Gastroesophageal sphincter (tissue), 4 donors: ENCODE measurements at regions not wholly inside any gene's neighbourhood (a gene's known extent, or its start where the extent isn't known, plus 50 kb on each side); places are given as distances from the start of the nearest gene placed in this dataset.

Experiments
- ATAC-seq: fragments of 150-250 bp; one replicate; pipeline ENCODE4 v1.9.1; 2016; ENCODE audit warnings: mild to moderate bottlenecking, moderate library complexity
- H3K27ac ChIP-seq, 4 donors: fragments of 200-600 bp; sonication (generic) in 3 of 4; 1 replicate in 3 of 4; 2 replicates in 1 of 4; pipeline ENCODE4 v1.5.1; 2016 to 2019
- H3K27me3 ChIP-seq: fragments of 200-600 bp; sonication (generic); one replicate; pipeline ENCODE4 v1.5.1; 2019
- H3K36me3 ChIP-seq, 2 donors: fragments of 200-600 bp; sonication (generic); one replicate each; pipeline ENCODE4 v1.5.1; 2019; ENCODE audit warnings: control low read depth in 1 of 2
- H3K4me1 ChIP-seq, 3 donors: fragments of 200-600 bp; sonication (generic); 1 replicate in 2 of 3; 2 replicates in 1 of 3; pipeline ENCODE4 v1.5.1; 2016 to 2019; ENCODE audit warnings: control low read depth in 2 of 3
- H3K4me3 ChIP-seq, 2 donors: fragments of 200-600 bp; sonication (generic); one replicate each; pipeline ENCODE4 v1.5.1; 2019; ENCODE audit warnings: mild to moderate bottlenecking in 1 of 2, moderate library complexity in 1 of 2
- H3K9me3 ChIP-seq, 3 donors: fragments of 200-600 bp; sonication (generic); one replicate each; pipeline ENCODE4 v1.5.1; 2017 to 2019; ENCODE audit warnings: control low read depth in 2 of 3
- EP300 ChIP-seq: sonication (generic); formaldehyde crosslinking; IDR thresholded peaks from one replicate; pipeline ENCODE4 v1.6.1; 2017; ENCODE audit warnings: antibody characterized with exemption, mild to moderate bottlenecking
- POLR2A ChIP-seq, 2 donors: fragments of 450-650 bp; IDR thresholded peaks; one replicate each; pipeline ENCODE4 v1.6.1; 2017; ENCODE audit warnings: antibody characterized with exemption in 2 of 2, mild to moderate bottlenecking in 2 of 2, moderate library complexity in 1 of 2
- POLR2AphosphoS5 ChIP-seq: sonication (generic); formaldehyde crosslinking; IDR thresholded peaks from one replicate; pipeline ENCODE4 v1.6.1; 2017; ENCODE audit warnings: antibody characterized with exemption
- WGBS, 2 donors: methylation state at CpG; one replicate each; pipeline ENCODE4 v1.1.5; 2018; ENCODE audit warnings: low coverage in 1 of 2; 5-methylcytosine and 5-hydroxymethylcytosine counted together
- TF ChIP-seq, protein P1 (sequence below), 4 experiments: fragments of 200-600 bp in 2 of 4; fragments of 450-650 bp in 2 of 4; sonication (generic) in 1 of 4; IDR thresholded peaks; one replicate each; pipeline ENCODE4 v1.5.1; 2017 to 2019; ENCODE audit warnings: antibody characterized with exemption in 4 of 4, mild to moderate bottlenecking in 2 of 4, moderate library complexity in 2 of 4

DNA sequence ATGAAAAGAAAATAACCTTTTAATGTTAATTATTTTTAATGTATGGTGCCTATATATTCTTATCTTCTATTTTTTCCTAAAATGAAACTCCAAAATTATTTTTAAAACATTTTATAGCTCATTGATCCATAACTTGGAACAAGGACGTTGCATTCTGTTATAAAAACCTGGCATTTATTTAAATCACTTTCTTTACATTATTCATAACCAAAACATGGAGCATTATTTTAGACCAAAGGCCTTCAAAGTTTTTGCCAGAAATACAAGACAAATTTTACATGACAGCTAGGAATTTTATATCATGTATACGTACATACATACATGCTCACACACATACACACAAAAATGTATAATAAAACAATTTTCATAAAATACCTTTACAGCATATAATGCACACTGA is 259.8 kb downstream of the QDPR start:
- WGBS, 2 donors: 86 to 89% methylated on average over 2 of the region's 2 CpGs
- no peaks in the 10 kb centered on the region for H3K4me1 ChIP-seq
- no peak overlapping the region for H3K4me3 ChIP-seq
- TF ChIP-seq EP300: no peak
- TF ChIP-seq POLR2A (IDR thresholded peaks at IDR 0.05): no peak
- TF ChIP-seq, protein P1, sequence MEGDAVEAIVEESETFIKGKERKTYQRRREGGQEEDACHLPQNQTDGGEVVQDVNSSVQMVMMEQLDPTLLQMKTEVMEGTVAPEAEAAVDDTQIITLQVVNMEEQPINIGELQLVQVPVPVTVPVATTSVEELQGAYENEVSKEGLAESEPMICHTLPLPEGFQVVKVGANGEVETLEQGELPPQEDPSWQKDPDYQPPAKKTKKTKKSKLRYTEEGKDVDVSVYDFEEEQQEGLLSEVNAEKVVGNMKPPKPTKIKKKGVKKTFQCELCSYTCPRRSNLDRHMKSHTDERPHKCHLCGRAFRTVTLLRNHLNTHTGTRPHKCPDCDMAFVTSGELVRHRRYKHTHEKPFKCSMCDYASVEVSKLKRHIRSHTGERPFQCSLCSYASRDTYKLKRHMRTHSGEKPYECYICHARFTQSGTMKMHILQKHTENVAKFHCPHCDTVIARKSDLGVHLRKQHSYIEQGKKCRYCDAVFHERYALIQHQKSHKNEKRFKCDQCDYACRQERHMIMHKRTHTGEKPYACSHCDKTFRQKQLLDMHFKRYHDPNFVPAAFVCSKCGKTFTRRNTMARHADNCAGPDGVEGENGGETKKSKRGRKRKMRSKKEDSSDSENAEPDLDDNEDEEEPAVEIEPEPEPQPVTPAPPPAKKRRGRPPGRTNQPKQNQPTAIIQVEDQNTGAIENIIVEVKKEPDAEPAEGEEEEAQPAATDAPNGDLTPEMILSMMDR (IDR thresholded peaks at IDR 0.05): no peak
- TF ChIP-seq POLR2AphosphoS5: no peak
- no peak for ATAC-seq
- H3K27ac ChIP-seq: no peak overlapping the region
- H3K9me3 ChIP-seq: no peaks in the 10 kb centered on the region
- no peaks in the 10 kb centered on the region for H3K27me3 ChIP-seq
- H3K36me3 ChIP-seq: no peaks in the 10 kb centered on the region

DNA sequence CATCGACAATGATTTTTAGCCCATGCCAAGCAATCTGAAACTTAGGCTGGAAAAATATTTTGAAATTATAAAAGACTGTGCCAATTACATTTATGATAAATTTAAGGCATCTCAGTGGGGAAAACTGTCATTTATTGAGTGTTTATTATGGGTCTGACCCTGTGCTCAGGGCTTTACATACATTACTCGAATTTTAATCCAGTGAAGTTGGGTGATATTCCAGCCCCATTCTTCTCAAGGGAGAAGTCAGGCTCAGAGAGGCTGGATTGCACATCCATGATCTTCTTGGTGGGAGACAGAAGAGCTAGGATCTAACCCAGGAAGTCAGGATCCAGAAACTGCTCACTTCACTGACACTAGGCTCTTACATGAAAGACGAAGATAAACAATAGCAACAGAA is 260.8 kb downstream of the QDPR start:
- H3K4me1 ChIP-seq: no peaks in the 10 kb centered on the region
- no peak for ATAC-seq
- WGBS, 2 donors: 75 to 81% methylated on average over 3 of the region's 3 CpGs

DNA sequence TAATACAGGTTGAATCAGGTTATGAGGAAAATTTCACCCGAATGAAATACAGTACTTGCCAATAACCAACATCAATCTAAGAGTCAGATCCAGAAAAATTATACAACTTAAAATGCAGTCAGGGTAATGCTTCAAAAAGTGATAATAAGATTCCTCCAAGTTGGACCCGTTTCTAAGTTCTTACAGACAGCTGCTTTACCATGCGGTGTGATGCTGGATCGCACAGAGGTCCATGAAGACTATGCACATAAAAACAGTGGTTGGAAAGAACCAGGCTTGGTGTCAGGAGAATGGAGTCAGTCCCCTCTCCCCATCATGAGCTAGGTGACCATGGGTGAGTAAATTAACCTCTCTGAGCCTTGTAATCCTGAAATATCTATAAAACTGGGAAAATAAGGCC is 261.3 kb downstream of the QDPR start:
- Histone ChIP-seq H3K27ac (no peak overlapping the region), H3K4me3 (no peak overlapping the region), H3K9me3 (no peaks in the 10 kb centered on the region), H3K27me3 (no peaks in the 10 kb centered on the region), H3K36me3 (no peaks in the 10 kb centered on the region), H3K4me1 (no peaks in the 10 kb centered on the region)
- TF ChIP-seq, protein P1 (IDR thresholded peaks at IDR 0.05): no peak
- TF ChIP-seq POLR2AphosphoS5 (no peak), POLR2A (IDR thresholded peaks at IDR 0.05) (no peak), EP300 (no peak)
- no peak for ATAC-seq
- WGBS, 2 donors: 72 to 82% methylated on average over 4 of the region's 4 CpGs

More for the DNA sequence above, 260.8 kb downstream of the QDPR start:
- Histone ChIP-seq H3K36me3 (no peaks in the 10 kb centered on the region), H3K9me3 (no peaks in the 10 kb centered on the region), H3K4me3 (no peak overlapping the region), H3K27me3 (no peaks in the 10 kb centered on the region), H3K27ac (no peak overlapping the region)
- TF ChIP-seq POLR2A (IDR thresholded peaks at IDR 0.05) (no peak), POLR2AphosphoS5 (no peak), EP300 (no peak)
- TF ChIP-seq, protein P1 (IDR thresholded peaks at IDR 0.05): no peak

DNA sequence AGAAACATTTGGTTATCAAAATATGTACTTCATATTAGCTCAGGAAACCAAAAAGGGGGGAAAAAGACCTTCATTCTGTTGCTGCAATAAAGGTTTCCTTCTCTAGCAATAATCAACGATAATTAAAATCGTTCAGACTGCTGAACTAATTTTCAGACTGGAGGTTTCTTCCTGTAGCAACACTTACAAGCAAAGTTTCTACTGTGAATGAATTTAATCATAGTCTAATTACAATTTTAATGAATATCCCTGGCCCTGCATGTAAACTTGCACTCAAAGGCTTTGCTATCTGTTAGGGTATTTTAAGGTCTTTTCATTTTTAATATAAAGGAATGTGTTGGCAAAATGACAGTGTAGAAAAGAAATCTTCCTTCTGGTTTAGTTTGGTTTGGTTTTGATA is 265.2 kb downstream of the QDPR start:
- TF ChIP-seq, protein P1 (IDR thresholded peaks at IDR 0.05): no peak
- TF ChIP-seq EP300 (no peak), POLR2AphosphoS5 (no peak), POLR2A (IDR thresholded peaks at IDR 0.05) (no peak)
- Histone ChIP-seq H3K9me3 (no peaks in the 10 kb centered on the region), H3K4me1 (no peaks in the 10 kb centered on the region), H3K36me3 (no peaks in the 10 kb centered on the region), H3K27ac (no peak overlapping the region), H3K4me3 (no peak overlapping the region), H3K27me3 (no peaks in the 10 kb centered on the region)
- WGBS, 2 donors: 53 to 73% methylated on average over 2 of the region's 2 CpGs
- no peak for ATAC-seq

DNA sequence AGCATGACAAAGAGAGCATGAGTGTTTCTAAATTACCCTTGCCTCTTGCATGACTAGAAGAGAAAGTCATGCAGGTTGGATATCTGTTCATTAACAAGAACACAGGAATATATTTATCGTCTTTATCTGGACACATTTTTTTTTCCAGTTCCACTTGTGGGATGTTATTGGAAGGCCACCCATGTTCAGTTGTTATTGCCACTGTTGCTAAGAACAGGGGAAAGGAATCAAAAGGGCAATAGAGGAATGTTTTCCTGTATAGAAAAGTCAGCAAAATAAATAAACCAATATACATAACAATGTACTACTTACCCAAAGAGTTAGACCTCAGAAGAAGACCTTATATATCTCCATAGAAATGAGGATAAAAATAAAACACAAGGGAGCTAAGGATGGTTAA is 270.1 kb downstream of the QDPR start:
- TF ChIP-seq POLR2A (IDR thresholded peaks at IDR 0.05) (no peak), EP300 (no peak), POLR2AphosphoS5 (no peak)
- TF ChIP-seq, protein P1 (IDR thresholded peaks at IDR 0.05): no peak
- Histone ChIP-seq H3K4me3 (no peak overlapping the region), H3K27me3 (no peaks in the 10 kb centered on the region), H3K9me3 (no peaks in the 10 kb centered on the region), H3K27ac (no peak overlapping the region), H3K36me3 (no peaks in the 10 kb centered on the region), H3K4me1 (no peaks in the 10 kb centered on the region)
- WGBS, 2 donors: 31 to 56% methylated on average over 1 of the region's 1 CpG
- no peak for ATAC-seq
